ENCODE measurements at regions not wholly inside any gene's neighbourhood (a gene's known extent, or its start where the extent isn't known, plus 50 kb on each side); places are given as distances from the start of the nearest gene placed in this dataset.

DNA sequence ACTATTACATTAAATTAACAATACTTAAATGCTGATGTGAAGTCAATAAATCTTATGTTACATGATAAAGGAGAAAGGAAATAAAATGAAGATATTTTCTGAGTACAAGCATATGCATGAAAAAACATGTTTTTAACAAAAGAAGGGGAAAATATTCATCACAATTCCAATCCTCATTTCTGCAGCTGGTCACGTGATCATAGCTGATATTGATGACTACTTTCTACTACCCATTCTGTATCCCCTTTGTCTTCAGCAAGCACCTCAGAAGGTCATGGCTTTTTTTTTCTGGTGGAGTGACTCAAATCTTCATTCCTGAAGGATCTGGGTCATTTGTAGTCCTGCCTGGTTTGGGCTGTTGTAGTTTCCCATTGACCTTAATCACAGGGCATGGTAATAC, 90.9 kb downstream of the CDO1 start:
- no peaks in the 10 kb centered on the region for H3K9me3 ChIP-seq
- no peaks in the 10 kb centered on the region for H3K36me3 ChIP-seq (replicated peaks in 1 of 2; ENCODE audit: control insufficient read depth in 1 of 2, insufficient read depth in 2 of 2, low read length in 1 of 2)
- no peaks in the 10 kb centered on the region for H3K4me1 ChIP-seq (ENCODE audit: control insufficient read depth in 1 of 2, insufficient read depth in 2 of 2, low read depth in 1 of 2, low read length in 1 of 2)
- H3K9ac ChIP-seq, result no peak overlapping the region
- H3F3A ChIP-seq (replicated peaks; ENCODE audit: insufficient read depth), result no peaks in the 10 kb centered on the region
- H3K79me2 ChIP-seq (ENCODE audit: insufficient read depth), result no peaks in the 10 kb centered on the region
- ChIA-PET POLR2A (no interaction called here), CTCF (no interaction called here)
- no peaks in the 10 kb centered on the region for H4K20me1 ChIP-seq (ENCODE audit: insufficient read depth)
- no peak overlapping the region for H3K4me2 ChIP-seq
- DNase-seq, result no peak
- H3K27ac ChIP-seq (ENCODE audit: low read depth in 2 of 2, low read length in 1 of 2), result no peak overlapping the region
- H3K27me3 ChIP-seq (ENCODE audit: insufficient read depth), result no peaks in the 10 kb centered on the region
- no peak overlapping the region for H2AFZ ChIP-seq (ENCODE audit: low read depth)
- no peak for TF ChIP-seq TCF12 (IDR thresholded peaks at IDR 0.05)
- no peak for TF ChIP-seq FOXM1 (IDR thresholded peaks at IDR 0.05; ENCODE audit: low read depth)
- TF ChIP-seq GATA2 (CRISPR knock-in tag; IDR thresholded peaks at IDR 0.05), result no peak
- TF ChIP-seq CHD2 (IDR thresholded peaks at IDR 0.05; ENCODE audit: low read length, partially characterized antibody), result no peak
- TF ChIP-seq, protein P1, sequence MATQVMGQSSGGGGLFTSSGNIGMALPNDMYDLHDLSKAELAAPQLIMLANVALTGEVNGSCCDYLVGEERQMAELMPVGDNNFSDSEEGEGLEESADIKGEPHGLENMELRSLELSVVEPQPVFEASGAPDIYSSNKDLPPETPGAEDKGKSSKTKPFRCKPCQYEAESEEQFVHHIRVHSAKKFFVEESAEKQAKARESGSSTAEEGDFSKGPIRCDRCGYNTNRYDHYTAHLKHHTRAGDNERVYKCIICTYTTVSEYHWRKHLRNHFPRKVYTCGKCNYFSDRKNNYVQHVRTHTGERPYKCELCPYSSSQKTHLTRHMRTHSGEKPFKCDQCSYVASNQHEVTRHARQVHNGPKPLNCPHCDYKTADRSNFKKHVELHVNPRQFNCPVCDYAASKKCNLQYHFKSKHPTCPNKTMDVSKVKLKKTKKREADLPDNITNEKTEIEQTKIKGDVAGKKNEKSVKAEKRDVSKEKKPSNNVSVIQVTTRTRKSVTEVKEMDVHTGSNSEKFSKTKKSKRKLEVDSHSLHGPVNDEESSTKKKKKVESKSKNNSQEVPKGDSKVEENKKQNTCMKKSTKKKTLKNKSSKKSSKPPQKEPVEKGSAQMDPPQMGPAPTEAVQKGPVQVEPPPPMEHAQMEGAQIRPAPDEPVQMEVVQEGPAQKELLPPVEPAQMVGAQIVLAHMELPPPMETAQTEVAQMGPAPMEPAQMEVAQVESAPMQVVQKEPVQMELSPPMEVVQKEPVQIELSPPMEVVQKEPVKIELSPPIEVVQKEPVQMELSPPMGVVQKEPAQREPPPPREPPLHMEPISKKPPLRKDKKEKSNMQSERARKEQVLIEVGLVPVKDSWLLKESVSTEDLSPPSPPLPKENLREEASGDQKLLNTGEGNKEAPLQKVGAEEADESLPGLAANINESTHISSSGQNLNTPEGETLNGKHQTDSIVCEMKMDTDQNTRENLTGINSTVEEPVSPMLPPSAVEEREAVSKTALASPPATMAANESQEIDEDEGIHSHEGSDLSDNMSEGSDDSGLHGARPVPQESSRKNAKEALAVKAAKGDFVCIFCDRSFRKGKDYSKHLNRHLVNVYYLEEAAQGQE (IDR thresholded peaks at IDR 0.05; ENCODE audit: low read depth, low read length), result no peak
- TF ChIP-seq EZH2phosphoT487 (IDR thresholded peaks at IDR 0.05; ENCODE audit: borderline replicate concordance, low read depth), result no peak
- TF ChIP-seq NFIC (IDR thresholded peaks at IDR 0.05; ENCODE audit: borderline replicate concordance), result no peak
- TF ChIP-seq, protein P2, sequence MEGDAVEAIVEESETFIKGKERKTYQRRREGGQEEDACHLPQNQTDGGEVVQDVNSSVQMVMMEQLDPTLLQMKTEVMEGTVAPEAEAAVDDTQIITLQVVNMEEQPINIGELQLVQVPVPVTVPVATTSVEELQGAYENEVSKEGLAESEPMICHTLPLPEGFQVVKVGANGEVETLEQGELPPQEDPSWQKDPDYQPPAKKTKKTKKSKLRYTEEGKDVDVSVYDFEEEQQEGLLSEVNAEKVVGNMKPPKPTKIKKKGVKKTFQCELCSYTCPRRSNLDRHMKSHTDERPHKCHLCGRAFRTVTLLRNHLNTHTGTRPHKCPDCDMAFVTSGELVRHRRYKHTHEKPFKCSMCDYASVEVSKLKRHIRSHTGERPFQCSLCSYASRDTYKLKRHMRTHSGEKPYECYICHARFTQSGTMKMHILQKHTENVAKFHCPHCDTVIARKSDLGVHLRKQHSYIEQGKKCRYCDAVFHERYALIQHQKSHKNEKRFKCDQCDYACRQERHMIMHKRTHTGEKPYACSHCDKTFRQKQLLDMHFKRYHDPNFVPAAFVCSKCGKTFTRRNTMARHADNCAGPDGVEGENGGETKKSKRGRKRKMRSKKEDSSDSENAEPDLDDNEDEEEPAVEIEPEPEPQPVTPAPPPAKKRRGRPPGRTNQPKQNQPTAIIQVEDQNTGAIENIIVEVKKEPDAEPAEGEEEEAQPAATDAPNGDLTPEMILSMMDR (IDR thresholded peaks at IDR 0.05), result no peak
- TF ChIP-seq FOSL2 (IDR thresholded peaks at IDR 0.05; ENCODE audit: borderline replicate concordance, low read depth), result no peak
- no peak for TF ChIP-seq TAF1 (IDR thresholded peaks at IDR 0.05; ENCODE audit: borderline replicate concordance, low read depth, low read length)
- 38% methylated on average over 1 of the region's 1 CpG for WGBS (ENCODE audit: low lambda C conversion rate)
- H3K9me2 ChIP-seq, result no peaks in the 10 kb centered on the region
- no peak overlapping the region for H3K4me3 ChIP-seq (ENCODE audit: low read depth in 2 of 2, low read length in 1 of 2)

DNA sequence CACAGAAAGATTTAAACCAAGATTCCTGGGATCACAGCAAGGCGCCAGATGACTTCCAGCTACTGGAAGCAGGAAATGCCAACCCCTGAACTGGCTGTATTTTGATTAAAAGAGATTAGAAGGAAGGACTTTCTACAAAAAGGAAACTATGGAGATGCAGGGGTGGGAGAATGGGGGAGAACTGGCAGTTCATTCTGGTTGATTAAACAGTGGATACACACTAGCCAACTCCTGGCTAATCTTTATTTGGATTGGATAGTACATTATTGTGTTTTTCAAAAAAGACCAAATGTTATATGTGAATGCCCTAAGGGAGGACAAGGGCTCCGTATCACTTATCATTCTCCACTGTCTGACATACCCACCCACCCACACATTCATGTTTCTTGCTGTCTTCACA, 93.2 kb downstream of the CDO1 start:
- POLR2A ChIA-PET, result no interaction called here
- Histone ChIP-seq H2AFZ (ENCODE audit: low read depth) (no peak overlapping the region), H3K4me1 (ENCODE audit: control insufficient read depth in 1 of 2, insufficient read depth in 2 of 2, low read depth in 1 of 2, low read length in 1 of 2) (no peaks in the 10 kb centered on the region), H3K4me2 (no peak overlapping the region), H4K20me1 (ENCODE audit: insufficient read depth) (no peaks in the 10 kb centered on the region), H3K9me2 (no peaks in the 10 kb centered on the region), H3F3A (replicated peaks; ENCODE audit: insufficient read depth) (no peaks in the 10 kb centered on the region), H3K9ac (no peak overlapping the region), H3K27me3 (ENCODE audit: insufficient read depth) (no peaks in the 10 kb centered on the region), H3K36me3 (replicated peaks in 1 of 2; ENCODE audit: control insufficient read depth in 1 of 2, insufficient read depth in 2 of 2, low read length in 1 of 2) (no peaks in the 10 kb centered on the region), H3K4me3 (ENCODE audit: low read depth in 2 of 2, low read length in 1 of 2) (no peak overlapping the region), H3K79me2 (ENCODE audit: insufficient read depth) (no peaks in the 10 kb centered on the region), H3K9me3 (no peaks in the 10 kb centered on the region), H3K27ac (ENCODE audit: low read depth in 2 of 2, low read length in 1 of 2) (no peak overlapping the region)
- no peak for DNase-seq
- no peak for TF ChIP-seq SMC3 (IDR thresholded peaks at IDR 0.05; ENCODE audit: low read depth, low read length)
- TF ChIP-seq RXRA (IDR thresholded peaks at IDR 0.05; ENCODE audit: borderline replicate concordance, low read depth), result no peak
- TF ChIP-seq ELF1 (IDR thresholded peaks at IDR 0.05), result no peak
- no peak for TF ChIP-seq EP300 (IDR thresholded peaks at IDR 0.05; ENCODE audit: borderline replicate concordance in 1 of 2, low read depth in 1 of 2, low read length in 1 of 2)
- TF ChIP-seq, protein P3, sequence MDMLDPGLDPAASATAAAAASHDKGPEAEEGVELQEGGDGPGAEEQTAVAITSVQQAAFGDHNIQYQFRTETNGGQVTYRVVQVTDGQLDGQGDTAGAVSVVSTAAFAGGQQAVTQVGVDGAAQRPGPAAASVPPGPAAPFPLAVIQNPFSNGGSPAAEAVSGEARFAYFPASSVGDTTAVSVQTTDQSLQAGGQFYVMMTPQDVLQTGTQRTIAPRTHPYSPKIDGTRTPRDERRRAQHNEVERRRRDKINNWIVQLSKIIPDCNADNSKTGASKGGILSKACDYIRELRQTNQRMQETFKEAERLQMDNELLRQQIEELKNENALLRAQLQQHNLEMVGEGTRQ (IDR thresholded peaks at IDR 0.05; ENCODE audit: borderline replicate concordance, low read depth, low read length), result no peak
- no peak for TF ChIP-seq FOXJ3 (CRISPR knock-in tag; IDR thresholded peaks at IDR 0.05)
- WGBS (ENCODE audit: low lambda C conversion rate), result 15% methylated on average over 2 of the region's 2 CpGs
- CTCF ChIA-PET, result no interaction called here
